Activated CD4-positive, alpha-beta T cell treated with anti-CD3 and anti-CD28 coated beads, Interleukin-2, amount 10 ng/mL, durations not matched to agents 24 days and 14 days (primary cell): ENCODE measurements at regions not wholly inside any gene's neighbourhood (a gene's known extent, or its start where the extent isn't known, plus 50 kb on each side); places are given as distances from the start of the nearest gene placed in this dataset.
A peak's percentile ranks its signal among the peaks of the same experiment; 100 is the strongest.
"Not testable (repeated sequence)": the region's sequence is repeated elsewhere in the genome, so short reads cannot be mapped to it uniquely, and the experiment has no call there.

Experiments
- DNase-seq: peaks from one replicate; pipeline ENCODE4 v3.0.0; 2022
- H3K27ac Mint-ChIP-seq: one replicate; pipeline ENCODE4 v1.8.0; 2022; ENCODE audit warnings: mild to moderate bottlenecking, mixed read lengths
- H3K27me3 Mint-ChIP-seq: one replicate; pipeline ENCODE4 v1.8.0; 2022; ENCODE audit warnings: mixed read lengths
- H3K36me3 Mint-ChIP-seq: one replicate; pipeline ENCODE4 v1.8.0; 2022; ENCODE audit warnings: low read depth, mild to moderate bottlenecking, mixed read lengths
- H3K4me1 Mint-ChIP-seq: one replicate; pipeline ENCODE4 v1.8.0; 2021; ENCODE audit warnings: mixed read lengths
- H3K4me3 Mint-ChIP-seq: one replicate; pipeline ENCODE4 v1.8.0; 2022; ENCODE audit warnings: mild to moderate bottlenecking, moderate library complexity, mixed read lengths
- H3K9me3 Mint-ChIP-seq: one replicate; pipeline ENCODE4 v1.8.0; 2021; ENCODE audit warnings: mixed read lengths
- intact Hi-C: fragments of 100-400 bp; cut with micrococcal nuclease; formaldehyde crosslinking; loops from one replicate; pipeline ENCODE4 v1.15.1; 2023

DNA sequence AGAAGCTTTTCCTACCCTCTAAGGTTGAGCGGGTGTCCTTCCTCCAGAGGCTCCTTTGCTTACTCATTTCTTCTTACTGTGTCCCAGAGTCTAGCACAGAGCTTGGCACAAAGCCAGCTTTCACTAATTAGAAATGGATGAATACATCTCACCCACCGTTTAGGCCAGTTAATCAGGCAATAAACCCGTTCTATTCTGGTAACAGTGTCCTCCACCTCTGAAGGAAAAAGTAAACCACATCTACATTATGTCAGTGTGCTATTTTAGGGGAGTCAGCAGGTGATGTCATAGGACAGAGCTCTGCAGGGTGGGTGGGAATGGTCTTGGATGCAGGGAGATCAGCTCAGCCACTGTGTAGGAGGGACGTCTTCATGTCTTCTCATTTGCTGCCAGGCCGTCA lies 109.2 kb downstream of the OSTF1 start:
- intact Hi-C loops = no loop called here
- H3K4me3 Mint-ChIP-seq = no peak overlapping the region
- no peaks in the 10 kb centered on the region for H3K36me3 Mint-ChIP-seq

DNA sequence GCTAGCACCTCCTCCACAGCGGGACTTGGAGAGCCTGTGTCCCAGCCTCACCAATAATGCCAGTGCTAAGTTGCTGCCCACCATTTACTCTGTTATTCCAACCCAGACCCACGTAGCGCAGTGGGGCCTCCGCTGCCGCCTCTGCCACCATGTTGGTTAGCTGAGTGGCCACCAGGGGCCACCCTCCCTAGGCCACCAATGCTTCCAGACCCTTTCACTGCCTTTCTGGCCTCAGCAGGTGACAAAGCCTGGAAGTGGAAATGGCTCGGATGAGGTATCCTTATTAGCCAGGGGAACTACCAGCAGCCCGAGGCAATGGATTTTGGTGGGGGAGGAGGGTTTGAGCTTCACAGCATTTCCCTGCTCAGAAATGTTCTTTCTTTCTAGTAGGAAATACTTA lies 110.1 kb downstream of the OSTF1 start:
- Mint-ChIP-seq H3K36me3 (no peaks in the 10 kb centered on the region), H3K27me3 (peaks cover 6% of the 10 kb centered on the region), H3K27ac (no peak overlapping the region), H3K4me1 (peaks cover 2% of the 10 kb centered on the region), H3K4me3 (no peak overlapping the region), H3K9me3 (no peaks in the 10 kb centered on the region)
- no peak for DNase-seq
- intact Hi-C loops = no loop called here

More for the DNA sequence above, 109.2 kb downstream of the OSTF1 start:
- DNase-seq = no peak
- Mint-ChIP-seq H3K4me1 (peaks cover 2% of the 10 kb centered on the region), H3K27ac (no peak overlapping the region), H3K27me3 (peaks cover 8% of the 10 kb centered on the region), H3K9me3 (peaks cover 4% of the 10 kb centered on the region)

DNA sequence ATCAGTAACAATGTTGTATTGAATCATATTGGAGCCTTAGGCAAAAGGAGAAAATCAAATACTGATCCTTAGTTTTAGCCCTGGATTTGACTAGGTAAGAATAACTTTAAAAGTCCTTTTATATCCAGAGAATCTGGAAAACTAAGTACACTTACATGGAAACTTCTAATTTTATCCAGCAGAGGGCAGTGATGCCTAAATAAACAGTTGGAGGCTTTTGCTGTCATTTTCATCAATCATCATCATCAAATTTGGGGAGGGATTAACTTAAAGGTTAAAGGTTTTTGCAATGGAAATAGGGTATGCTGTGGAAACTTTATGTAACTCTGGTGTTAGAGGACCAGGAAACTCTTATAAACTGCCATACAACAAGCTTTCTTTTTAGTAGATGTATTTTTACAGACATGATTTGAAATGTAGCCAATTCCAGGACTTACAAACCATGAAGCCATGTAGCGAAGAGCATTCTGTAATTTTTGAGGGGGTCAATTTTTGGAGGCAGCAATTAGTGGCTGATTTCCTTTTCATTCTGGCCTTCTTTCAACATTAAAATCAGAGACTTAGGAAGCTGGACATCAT lies 112.7 kb downstream of the OSTF1 start:
- peaks cover 2% of the 10 kb centered on the region for H3K4me1 Mint-ChIP-seq
- intact Hi-C loops = loop anchor here (1.0 to 5.0 kb wide), 3 partner anchors 37 to 1101 kb away; no protein-coding TSS in a partner anchor
- DNase-seq = peak; percentile 74
- H3K4me3 Mint-ChIP-seq = no peak overlapping the region
- H3K36me3 Mint-ChIP-seq = no peaks in the 10 kb centered on the region
- H3K27ac Mint-ChIP-seq = no peak overlapping the region
- peaks cover 2% of the 10 kb centered on the region for H3K27me3 Mint-ChIP-seq
- no peaks in the 10 kb centered on the region for H3K9me3 Mint-ChIP-seq

DNA sequence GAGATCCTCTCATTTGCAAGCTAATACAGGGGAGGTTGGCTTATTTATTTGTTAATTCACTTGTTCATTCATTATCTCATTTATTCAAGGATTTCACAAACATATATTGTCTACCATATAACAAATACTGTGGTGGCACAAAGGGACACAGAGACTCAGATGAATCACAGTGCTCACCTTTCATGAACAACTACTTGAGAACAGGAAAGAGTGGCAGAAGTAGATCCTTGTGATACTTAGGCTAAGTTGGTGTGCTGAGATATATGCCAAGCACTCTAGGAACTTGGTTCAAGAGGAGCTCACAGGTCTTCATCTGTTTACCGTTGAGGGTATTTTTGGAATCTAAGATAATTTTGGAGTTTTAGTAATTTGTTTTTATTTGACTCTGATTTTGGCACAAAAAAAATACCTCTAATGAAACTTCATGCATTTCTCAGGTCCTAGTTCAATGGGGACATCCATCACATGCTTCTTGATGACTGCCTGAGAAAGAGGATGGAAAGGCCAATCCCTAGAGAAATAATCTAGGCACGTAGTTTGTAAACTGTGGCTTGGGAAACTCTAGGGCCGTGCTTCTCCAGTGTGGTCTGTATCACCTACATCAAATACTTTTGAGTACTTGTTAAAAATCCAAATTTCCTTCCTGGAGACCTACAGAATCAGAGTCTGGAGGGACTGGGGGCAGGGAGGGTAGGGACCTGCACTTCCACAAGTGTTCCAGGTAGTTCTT lies 113.3 kb downstream of the OSTF1 start:
- Mint-ChIP-seq H3K4me1 (peaks cover 2% of the 10 kb centered on the region), H3K36me3 (no peaks in the 10 kb centered on the region)

DNA sequence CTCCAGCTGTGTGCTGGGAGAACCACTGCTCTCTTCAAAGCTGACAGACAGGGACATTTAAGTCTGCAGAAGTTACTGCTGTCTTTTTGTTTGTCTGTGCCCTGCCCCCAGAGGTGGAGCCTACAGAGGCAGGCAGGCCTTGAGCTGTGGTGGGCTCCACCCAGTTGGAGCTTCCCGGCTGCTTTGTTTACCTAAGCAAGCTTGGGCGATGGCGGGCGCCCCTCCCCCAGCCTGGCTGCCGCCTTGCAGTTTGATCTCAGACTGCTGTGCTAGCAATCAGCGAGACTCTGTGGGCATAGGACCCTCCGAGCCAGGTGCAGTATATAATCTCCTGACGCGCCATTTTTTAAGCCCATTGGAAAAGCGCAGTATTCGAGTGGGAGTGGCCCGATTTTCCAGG lies 119.7 kb downstream of the OSTF1 start:
- H3K27me3 Mint-ChIP-seq, H3K4me3 Mint-ChIP-seq, H3K9me3 Mint-ChIP-seq, DNase-seq, H3K4me1 Mint-ChIP-seq, H3K36me3 Mint-ChIP-seq, H3K27ac Mint-ChIP-seq, intact Hi-C loops: not testable (repeated sequence)

More for the DNA sequence above, 113.3 kb downstream of the OSTF1 start:
- H3K9me3 Mint-ChIP-seq = no peaks in the 10 kb centered on the region
- no peak for DNase-seq
- no peak overlapping the region for H3K4me3 Mint-ChIP-seq
- H3K27me3 Mint-ChIP-seq = no peaks in the 10 kb centered on the region
- intact Hi-C loops = loop anchor here (1.0 to 5.0 kb wide), 3 partner anchors 37 to 1101 kb away; no protein-coding TSS in a partner anchor
- H3K27ac Mint-ChIP-seq = no peak overlapping the region

DNA sequence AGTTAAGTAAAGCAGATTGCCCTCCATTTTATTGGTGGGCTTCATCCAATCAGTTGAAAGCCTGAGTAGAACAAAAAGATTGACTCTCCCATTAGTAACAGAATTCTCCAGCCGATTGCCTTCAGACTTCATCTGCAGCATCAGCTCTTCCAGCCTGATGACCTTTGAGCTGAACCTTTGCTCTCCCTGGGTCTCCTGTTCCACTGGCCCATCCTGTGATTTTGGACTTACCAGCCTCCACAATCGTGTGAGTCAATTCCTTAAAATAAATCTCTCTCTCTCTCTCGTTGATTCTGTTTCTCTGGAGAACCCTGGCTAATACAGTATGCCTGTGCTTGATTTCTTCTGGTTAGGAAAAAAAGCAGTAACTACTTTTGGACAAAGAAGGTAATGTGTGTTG lies 121.9 kb downstream of the OSTF1 start:
- intact Hi-C loops = no loop called here
- Mint-ChIP-seq H3K36me3 (no peaks in the 10 kb centered on the region), H3K4me1 (no peaks in the 10 kb centered on the region), H3K27ac (no peak overlapping the region), H3K4me3 (no peak overlapping the region), H3K27me3 (peaks cover 4% of the 10 kb centered on the region), H3K9me3 (no peaks in the 10 kb centered on the region)
- DNase-seq = no peak

DNA sequence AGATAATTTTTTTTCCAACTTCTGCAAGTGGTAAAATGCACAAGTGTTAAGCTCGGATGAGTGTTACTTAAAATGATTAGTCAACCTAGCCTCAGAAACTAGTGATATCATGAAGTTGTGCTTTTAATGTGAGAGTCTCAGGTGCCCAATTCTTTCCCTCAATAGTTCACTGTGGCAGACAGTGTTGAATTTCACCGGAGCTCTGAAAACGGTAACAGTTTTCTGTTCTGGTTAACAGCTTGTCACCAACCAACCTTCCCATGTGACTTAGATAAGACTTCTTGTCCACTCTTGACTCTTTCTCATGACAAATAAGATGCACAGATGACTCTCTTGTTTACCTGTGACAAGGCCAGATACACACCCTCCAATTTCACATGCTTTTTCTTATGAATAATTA lies 125.5 kb downstream of the OSTF1 start:
- H3K27me3 Mint-ChIP-seq = peaks cover 7% of the 10 kb centered on the region
- no peak overlapping the region for H3K4me3 Mint-ChIP-seq
- H3K27ac Mint-ChIP-seq = no peak overlapping the region
- no peak for DNase-seq
- intact Hi-C loops = no loop called here
- no peaks in the 10 kb centered on the region for H3K4me1 Mint-ChIP-seq
- no peaks in the 10 kb centered on the region for H3K36me3 Mint-ChIP-seq
- H3K9me3 Mint-ChIP-seq = no peaks in the 10 kb centered on the region

DNA sequence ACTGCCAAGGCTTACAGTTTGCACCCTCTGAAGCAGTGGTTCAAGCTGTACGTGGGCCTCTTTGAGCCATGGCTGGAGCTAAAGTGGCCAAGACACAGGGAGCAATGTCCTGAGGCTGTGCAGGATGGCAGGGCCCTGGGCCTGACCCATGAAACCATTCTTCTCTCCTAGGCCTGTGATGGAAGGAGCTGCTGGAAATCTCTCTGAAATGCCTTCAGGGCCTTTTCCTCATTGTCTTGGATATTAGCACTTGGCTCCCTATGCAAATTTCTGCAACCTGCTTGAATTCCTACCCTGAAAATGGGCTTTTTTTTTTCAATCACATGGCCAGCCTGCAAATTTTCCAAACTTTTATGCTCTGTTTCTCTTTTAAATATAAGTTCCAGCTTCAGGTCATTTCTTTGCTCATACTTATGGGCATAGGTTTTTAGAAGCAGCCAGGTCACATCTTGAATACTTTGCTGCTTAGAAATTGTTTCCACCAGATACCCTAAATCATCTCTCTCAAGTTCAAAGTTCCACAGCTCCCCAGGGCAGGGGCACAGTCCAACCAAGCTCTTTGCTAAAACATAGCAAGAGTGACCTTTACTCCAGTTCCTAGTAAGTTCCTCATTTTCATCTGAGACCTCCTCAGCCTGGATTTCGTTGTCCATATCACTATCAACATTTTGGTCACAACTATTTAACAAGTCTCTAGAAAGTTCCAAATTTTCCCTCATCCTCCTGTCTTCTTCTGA lies 138.3 kb downstream of the OSTF1 start:
- H3K9me3 Mint-ChIP-seq = peaks cover 13% of the 10 kb centered on the region
- intact Hi-C loops = no loop called here
- no peak overlapping the region for H3K4me3 Mint-ChIP-seq
- peaks cover 3% of the 10 kb centered on the region for H3K27me3 Mint-ChIP-seq
- no peaks in the 10 kb centered on the region for H3K36me3 Mint-ChIP-seq
- no peak for DNase-seq
- no peaks in the 10 kb centered on the region for H3K4me1 Mint-ChIP-seq
- H3K27ac Mint-ChIP-seq = no peak overlapping the region

DNA sequence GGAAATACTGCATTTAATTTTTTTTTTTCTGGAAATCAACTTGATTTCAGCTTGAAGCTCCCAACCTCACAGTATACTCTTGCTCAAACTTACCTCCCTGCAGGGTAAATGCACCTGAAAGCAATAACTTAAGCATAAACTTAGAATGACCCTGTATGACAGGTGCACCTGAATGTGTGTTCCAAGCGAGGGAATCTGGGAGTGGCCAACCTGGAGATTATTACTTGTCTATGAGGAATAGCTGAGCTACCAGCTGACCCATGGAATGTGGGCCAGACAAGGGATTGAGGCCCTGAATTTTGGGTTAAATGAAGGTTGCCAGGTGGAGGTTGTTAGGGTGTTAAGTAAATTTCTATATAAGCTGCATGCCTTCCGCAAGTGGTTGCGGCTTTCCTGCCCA lies 140.6 kb downstream of the OSTF1 start:
- Mint-ChIP-seq H3K9me3 (peaks cover 10% of the 10 kb centered on the region), H3K4me3 (no peak overlapping the region), H3K27ac (no peak overlapping the region), H3K27me3 (no peaks in the 10 kb centered on the region), H3K4me1 (no peaks in the 10 kb centered on the region), H3K36me3 (no peaks in the 10 kb centered on the region)
- intact Hi-C loops = no loop called here
- no peak for DNase-seq

DNA sequence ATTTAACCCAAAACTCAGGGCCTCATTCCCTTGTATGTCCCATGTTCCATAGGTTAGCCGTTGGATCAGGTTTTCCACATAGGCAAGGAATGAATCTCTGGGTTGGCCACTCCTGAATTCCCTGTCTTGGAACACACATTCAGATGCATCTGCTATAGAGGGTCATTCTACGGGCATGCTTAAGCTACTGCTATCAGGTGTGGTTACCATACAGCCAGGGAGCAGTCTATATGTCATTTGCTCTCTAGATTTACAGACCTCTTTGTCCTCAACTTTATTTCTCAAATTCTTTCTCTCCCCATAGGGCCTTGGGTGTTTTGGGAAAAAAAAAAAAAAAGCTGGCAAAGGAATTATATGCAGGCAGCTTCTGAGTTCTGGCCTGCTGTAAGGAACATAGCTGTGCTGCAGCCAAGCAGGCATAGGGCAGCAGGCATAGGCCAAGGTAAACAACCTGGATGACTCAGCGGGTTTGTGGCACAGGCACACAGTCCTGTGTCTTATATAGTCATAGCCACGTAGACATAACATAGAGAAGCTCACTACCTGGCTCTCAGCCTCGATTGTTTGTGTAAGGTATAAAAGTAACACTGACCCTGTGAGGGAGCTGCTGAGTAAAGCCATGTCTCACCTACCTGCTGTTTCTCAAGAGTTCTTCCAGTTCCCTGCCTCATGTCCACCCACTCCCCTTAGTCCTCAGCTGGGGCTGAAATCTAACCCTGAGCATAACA lies 141.5 kb downstream of the OSTF1 start:
- Mint-ChIP-seq H3K36me3 (no peaks in the 10 kb centered on the region), H3K9me3 (peaks cover 6% of the 10 kb centered on the region), H3K27ac (no peak overlapping the region), H3K4me3 (no peak overlapping the region), H3K4me1 (no peaks in the 10 kb centered on the region), H3K27me3 (no peaks in the 10 kb centered on the region)
- intact Hi-C loops = no loop called here
- no peak for DNase-seq

DNA sequence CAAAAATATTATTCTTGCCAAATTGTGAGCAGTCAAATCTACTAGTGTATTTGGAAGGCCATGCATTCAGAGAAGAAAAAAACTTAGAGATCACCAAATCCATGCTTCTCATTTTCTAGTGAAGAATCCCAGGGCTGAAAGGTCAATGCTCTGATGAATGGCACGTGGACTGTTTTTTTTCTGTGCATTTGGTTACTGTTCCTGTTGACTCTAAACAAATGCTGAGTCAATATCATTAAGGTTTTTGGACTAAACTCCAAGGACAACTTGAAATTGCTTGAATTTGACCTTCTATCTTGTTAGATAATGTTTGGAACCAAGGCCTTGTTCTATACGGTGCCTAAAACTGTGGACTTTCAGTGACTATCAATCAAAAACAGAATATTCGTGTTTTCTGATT lies 142.2 kb downstream of the OSTF1 start:
- Mint-ChIP-seq H3K9me3 (no peaks in the 10 kb centered on the region), H3K36me3 (no peaks in the 10 kb centered on the region), H3K4me1 (no peaks in the 10 kb centered on the region), H3K27ac (no peak overlapping the region), H3K27me3 (no peaks in the 10 kb centered on the region), H3K4me3 (no peak overlapping the region)
- no peak for DNase-seq
- intact Hi-C loops = no loop called here

DNA sequence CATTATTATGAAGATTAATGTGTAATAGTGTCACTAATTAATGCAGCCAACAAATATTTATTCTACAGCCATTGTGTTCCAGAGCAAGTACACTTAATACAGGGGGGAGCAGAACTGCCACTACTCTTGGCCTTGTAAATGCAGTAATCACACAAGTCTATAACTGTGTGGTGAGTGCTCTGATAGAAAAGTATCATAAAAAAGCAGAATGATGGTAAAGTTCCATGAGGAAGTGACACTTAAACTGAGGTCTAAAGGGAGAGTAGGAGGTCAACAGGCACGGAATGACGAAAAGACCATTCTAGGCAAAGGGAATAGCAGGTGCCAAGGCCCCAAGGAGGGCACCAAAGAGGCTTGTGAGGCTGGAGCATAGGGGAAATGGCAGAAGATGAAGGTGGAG lies 142.9 kb downstream of the OSTF1 start:
- intact Hi-C loops = no loop called here
- Mint-ChIP-seq H3K27me3 (no peaks in the 10 kb centered on the region), H3K4me3 (no peak overlapping the region), H3K36me3 (no peaks in the 10 kb centered on the region), H3K9me3 (no peaks in the 10 kb centered on the region), H3K4me1 (no peaks in the 10 kb centered on the region), H3K27ac (no peak overlapping the region)
- DNase-seq = no peak

DNA sequence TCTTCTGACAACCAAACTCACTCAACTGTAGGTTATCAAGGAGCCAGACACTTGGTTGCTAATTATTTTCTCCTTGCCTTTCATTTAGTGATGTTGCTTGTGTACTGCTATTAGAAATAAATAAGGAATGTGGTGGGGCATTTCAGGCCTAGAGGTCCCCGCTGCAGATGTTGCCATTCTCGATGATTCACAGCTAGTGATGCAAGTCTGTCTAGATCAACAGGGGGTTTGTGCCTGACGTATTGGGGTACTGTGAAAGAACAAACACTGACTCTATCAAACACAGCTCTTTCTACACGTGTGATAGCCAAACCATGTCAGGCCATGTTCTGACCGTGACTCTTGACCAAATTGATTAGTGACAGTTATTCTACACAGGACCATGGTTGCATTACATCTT lies 144.7 kb downstream of the OSTF1 start:
- intact Hi-C loops = no loop called here
- Mint-ChIP-seq H3K4me1 (no peaks in the 10 kb centered on the region), H3K4me3 (no peak overlapping the region), H3K27ac (no peak overlapping the region), H3K36me3 (no peaks in the 10 kb centered on the region), H3K27me3 (no peaks in the 10 kb centered on the region), H3K9me3 (no peaks in the 10 kb centered on the region)
- DNase-seq = no peak

DNA sequence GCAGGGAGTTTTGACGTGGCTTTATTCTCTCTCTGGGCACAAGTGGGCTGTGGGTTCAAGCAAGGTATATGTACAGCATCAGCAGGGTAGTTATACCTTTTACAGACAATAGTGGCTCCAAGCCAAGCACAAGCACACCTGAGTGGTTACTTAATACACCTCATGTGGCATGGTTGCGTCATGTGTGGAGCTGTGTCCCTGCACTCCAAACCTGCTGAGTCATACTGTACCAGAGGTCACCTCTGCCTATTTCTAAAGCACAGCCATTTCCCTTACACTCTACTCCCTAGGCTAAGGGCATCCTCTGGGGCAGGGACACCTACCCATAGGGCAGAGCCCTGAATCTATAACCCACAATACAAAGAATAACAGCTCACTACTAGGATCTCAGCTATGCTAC lies 147.3 kb downstream of the OSTF1 start:
- no peak for DNase-seq
- no peaks in the 10 kb centered on the region for H3K36me3 Mint-ChIP-seq
- H3K4me1 Mint-ChIP-seq = no peaks in the 10 kb centered on the region
- H3K9me3 Mint-ChIP-seq = no peaks in the 10 kb centered on the region
- no peak overlapping the region for H3K4me3 Mint-ChIP-seq
- intact Hi-C loops = loop anchor here (5.0 kb wide), 1 partner anchor 463 kb away; no protein-coding TSS in a partner anchor
- no peaks in the 10 kb centered on the region for H3K27me3 Mint-ChIP-seq
- no peak overlapping the region for H3K27ac Mint-ChIP-seq
